IMR-90 (cell line): ENCODE measurements at regions not wholly inside any gene's neighbourhood (a gene's known extent, or its start where the extent isn't known, plus 50 kb on each side); places are given as distances from the start of the nearest gene placed in this dataset.

ENCODE experiments used
- ATAC-seq: fragments of 200-7000 bp; cut with Tn5 transposase; 2 replicates; pipeline ENCODE4 v1.9.1; 2020; ENCODE audit warnings: low read depth, mild to moderate bottlenecking, moderate library complexity
- BruUV-seq: library from RNA; stranded (reverse); fragments of 400-500 nt; replicated peaks from 2 replicates; lab custom pipeline; 2021; lab: Mats Ljungman, UMichigan
- CTCF ChIA-PET: fragments of 300-600 bp; formaldehyde crosslinking; extraction: SDS; loops from one replicate; lab custom pipeline; 2021; ENCODE audit warnings: antibody characterized with exemption; lab: Yijun Ruan, JAX
- POLR2A ChIA-PET: fragments of 300-600 bp; sonication (Branson Sonifier 250); formaldehyde crosslinking; loops from one replicate; lab custom pipeline; 2022; ENCODE audit warnings: antibody characterized with exemption; ENCODE audit not compliant: unreplicated experiment; lab: Charles Lee
- DNase-seq: peaks from one replicate; pipeline ENCODE4 v3.0.0; 2013
- H2AFZ ChIP-seq: replicated peaks from 2 replicates; pipeline ENCODE3; 2013; ENCODE audit warnings: low read length, mild to moderate bottlenecking; ENCODE audit not compliant: poor library complexity
- H2AK5ac ChIP-seq: 2 replicates; pipeline ENCODE4 v1.6.1; 2013; ENCODE audit warnings: low read depth, low read length, inconsistent platforms
- H2AK9ac ChIP-seq: replicated peaks from 2 replicates; pipeline ENCODE3; 2013; ENCODE audit warnings: mild to moderate bottlenecking, low read depth, low read length, moderate library complexity; ENCODE audit not compliant: poor library complexity
- H2BK120ac ChIP-seq: 2 replicates; pipeline ENCODE4 v1.6.1; 2013; ENCODE audit warnings: low read depth, low read length, inconsistent platforms
- H2BK15ac ChIP-seq: 3 replicates; pipeline ENCODE4 v1.6.1; 2013; ENCODE audit warnings: low read depth, low read length, inconsistent platforms
- H2BK20ac ChIP-seq: 2 replicates; pipeline ENCODE4 v1.6.1; 2013; ENCODE audit warnings: low read depth, mild to moderate bottlenecking, inconsistent platforms, low read length, moderate library complexity
- H2BK5ac ChIP-seq: 2 replicates; pipeline ENCODE4 v1.6.1; 2013; ENCODE audit warnings: mild to moderate bottlenecking, low read depth, low read length, inconsistent platforms; ENCODE audit not compliant: poor library complexity, severe bottlenecking
- H3K14ac ChIP-seq: replicated peaks from 2 replicates; pipeline ENCODE4 v1.6.1; 2013; ENCODE audit warnings: low read depth, low read length, inconsistent platforms
- H3K18ac ChIP-seq: 2 replicates; pipeline ENCODE4 v1.6.1; 2013; ENCODE audit warnings: low read depth, low read length, control low read depth
- H3K23ac ChIP-seq: 2 replicates; pipeline ENCODE4 v1.6.1; 2013; ENCODE audit warnings: low read depth, low read length, inconsistent platforms
- H3K27ac ChIP-seq: 2 replicates; pipeline ENCODE4 v1.5.1; 2013; ENCODE audit warnings: mild to moderate bottlenecking, control low read depth, low read length; ENCODE audit not compliant: insufficient read depth
- H3K27me3 ChIP-seq: 2 replicates; pipeline ENCODE4 v1.6.1; 2013; ENCODE audit warnings: low read length; ENCODE audit not compliant: control insufficient read depth, insufficient read depth
- H3K36me3 ChIP-seq: 2 replicates; pipeline ENCODE4 v1.6.1; 2013; ENCODE audit warnings: low read length, mixed read lengths; ENCODE audit not compliant: control insufficient read depth, insufficient read depth
- H3K4ac ChIP-seq: 2 replicates; pipeline ENCODE4 v1.6.1; 2013; ENCODE audit warnings: low read depth, low read length, inconsistent platforms
- H3K4me1 ChIP-seq: 2 replicates; pipeline ENCODE4 v1.6.1; 2013; ENCODE audit warnings: low read length, mixed read lengths; ENCODE audit not compliant: control insufficient read depth, insufficient read depth
- H3K4me2 ChIP-seq: 2 replicates; pipeline ENCODE4 v1.6.1; 2013; ENCODE audit warnings: low read depth, mild to moderate bottlenecking, control low read depth, low read length, moderate library complexity
- H3K4me3 ChIP-seq: 2 replicates; pipeline ENCODE4 v1.5.1; 2013; ENCODE audit warnings: low read depth, mild to moderate bottlenecking, control low read depth, low read length, moderate library complexity; ENCODE audit not compliant: insufficient read depth
- H3K56ac ChIP-seq: 2 replicates; pipeline ENCODE4 v1.6.1; 2013; ENCODE audit warnings: low read length, inconsistent platforms; ENCODE audit not compliant: insufficient read depth; ENCODE audit errors: extremely low read depth
- H3K79me1 ChIP-seq, 2 experiments: 2 replicates each; pipeline ENCODE4 v1.6.1; 2013; ENCODE audit warnings: low read length in 2 of 2, inconsistent platforms in 1 of 2, low read depth in 1 of 2
- H3K9ac ChIP-seq: 2 replicates; pipeline ENCODE4 v1.6.1; 2013; ENCODE audit warnings: low read depth, low read length, control low read depth
- H3K9me1 ChIP-seq: 2 replicates; pipeline ENCODE4 v1.6.1; 2013; ENCODE audit warnings: low read length, inconsistent platforms; ENCODE audit not compliant: insufficient read depth
- H3K9me3 ChIP-seq: 2 replicates; pipeline ENCODE4 v1.6.1; 2013; ENCODE audit warnings: low read length; ENCODE audit not compliant: control insufficient read depth, insufficient read depth
- H4K20me1 ChIP-seq: 2 replicates; pipeline ENCODE4 v1.6.1; 2013; ENCODE audit warnings: low read length, inconsistent platforms; ENCODE audit not compliant: insufficient read depth
- H4K5ac ChIP-seq: 2 replicates; pipeline ENCODE4 v1.6.1; 2013; ENCODE audit warnings: mild to moderate bottlenecking, low read depth, low read length, control low read depth
- H4K8ac ChIP-seq, 2 experiments: 2 replicates each; pipeline ENCODE4 v1.6.1; 2013; ENCODE audit warnings: low read depth in 2 of 2, low read length in 2 of 2, control low read depth in 1 of 2, inconsistent platforms in 1 of 2
- H4K91ac ChIP-seq: 2 replicates; pipeline ENCODE4 v1.6.1; 2013; ENCODE audit warnings: low read depth, low read length, inconsistent platforms; ENCODE audit not compliant: insufficient read depth
- CTCF ChIP-seq: conservative IDR thresholded peaks from 2 replicates; pipeline ENCODE4 v1.5.1; 2012; ENCODE audit warnings: mild to moderate bottlenecking, low read depth, low read length, improper control_type of control experiment
- MAFK ChIP-seq: IDR thresholded peaks from 2 replicates; pipeline ENCODE4 v1.6.1; 2012; ENCODE audit warnings: low read depth, low read length, improper control_type of control experiment
- USF2 ChIP-seq: fragments of 150-350 bp; IDR thresholded peaks from 2 replicates; pipeline ENCODE4 v1.6.1; 2017; ENCODE audit warnings: mild to moderate bottlenecking, antibody characterized with exemption, low read length, low read depth
- WGBS, 2 experiments: methylation state at CpG; one replicate each; pipeline versions ENCODE4 v1.1.5 to v1.1.7; 2013; ENCODE audit warnings: missing lambda C conversion rate in 2 of 2; ENCODE audit not compliant: insufficient read length in 1 of 2; ENCODE audit errors: extremely low coverage in 2 of 2; 5-methylcytosine and 5-hydroxymethylcytosine counted together
- dilution Hi-C: fragments of 300-500 bp; cut with HindIII; formaldehyde crosslinking; loops from one replicate; pipeline ENCODE4 v1.14.3; 2018; ENCODE audit warnings: low sequenced_read_pairs; ENCODE audit not compliant: unreplicated experiment
- in situ Hi-C: fragments of 300-500 bp; cut with MboI; formaldehyde crosslinking; loops from 3 replicates; pipeline ENCODE4 v1.14.3; 2019; ENCODE audit warnings: low sequenced_read_pairs, inconsistent platforms, mixed read lengths
- intact Hi-C: fragments of 100-400 bp; cut with micrococcal nuclease; formaldehyde crosslinking; loops from 2 replicates; pipeline ENCODE4 v1.10.0; 2022

- Histone ChIP-seq H3K4me3 (no peak overlapping the region), H4K20me1 (no peaks in the 10 kb centered on the region), H3K79me1 (no peaks in the 10 kb centered on the region), H3K27ac (no peak overlapping the region), H3K4me2 (no peak overlapping the region), H2AFZ (no peak overlapping the region), H2BK15ac (no peak overlapping the region), H3K14ac (no peak overlapping the region), H2AK5ac (no peak overlapping the region), H3K18ac (no peak overlapping the region), H4K91ac (no peak overlapping the region), H3K4me1 (no peaks in the 10 kb centered on the region), H3K4ac (no peak overlapping the region), H3K9ac (no peak overlapping the region), H3K36me3 (no peaks in the 10 kb centered on the region), H3K9me1 (no peaks in the 10 kb centered on the region), H3K27me3 (no peaks in the 10 kb centered on the region), H2BK5ac (no peak overlapping the region), H2BK120ac (no peak overlapping the region), H3K56ac (no peak overlapping the region), H2BK20ac (no peak overlapping the region), H2AK9ac (no peak overlapping the region), H4K8ac (no peak overlapping the region), H3K23ac (no peak overlapping the region), H4K5ac (no peak overlapping the region), H3K9me3 (no peaks in the 10 kb centered on the region)
- DNase-seq (no peak), ATAC-seq (no peak)
- dilution Hi-C loops = no loop called here
- TF ChIP-seq USF2 = no peak
- no peak for TF ChIP-seq CTCF
- TF ChIP-seq MAFK = no peak
- no TSS peak for BruUV-seq
- in situ Hi-C loops = loop anchor here (25.0 kb wide), 1 partner anchor 380 kb away; no protein-coding TSS in a partner anchor
- ChIA-PET POLR2A (no interaction called here), CTCF (interaction anchor here (0.7 kb wide), 1 partner anchor 625 kb away, joined by 3 read pairs; no protein-coding TSS in a partner anchor)
- WGBS, 2 experiments = no CpG with 5 or more reads among the region's 2 CpGs
- intact Hi-C loops = no loop called here
These were observed 144.5 kb upstream of the RALGAPA2 start for GRCh38 chr20:20856956-20857355.
